GM06990 (cell line): ENCODE measurements at regions not wholly inside any gene's neighbourhood (a gene's known extent, or its start where the extent isn't known, plus 50 kb on each side); places are given as distances from the start of the nearest gene placed in this dataset.

ENCODE experiments used
- DNase-seq: peaks from one replicate; pipeline ENCODE4 v3.0.0-alpha.2; 2011; ENCODE audit not compliant: insufficient read length; ENCODE audit errors: extremely low read depth
- H3K27me3 ChIP-seq: replicated peaks from 2 replicates; pipeline ENCODE4 v1.6.0; 2011; ENCODE audit warnings: low read length; ENCODE audit not compliant: control insufficient read depth, insufficient read depth
- H3K36me3 ChIP-seq: 2 replicates; pipeline ENCODE4 v1.5.1; 2011; ENCODE audit warnings: low read length; ENCODE audit not compliant: control insufficient read depth, insufficient read depth
- H3K4me3 ChIP-seq: replicated peaks from 2 replicates; pipeline ENCODE4 v1.5.1; 2011; ENCODE audit warnings: low read depth, mild to moderate bottlenecking, control low read depth, low read length
- CTCF ChIP-seq: IDR thresholded peaks from 2 replicates; pipeline ENCODE4 v1.5.1; 2011; ENCODE audit warnings: low read length, control low read depth, mild to moderate bottlenecking, inconsistent platforms; ENCODE audit not compliant: insufficient read depth, poor library complexity, severe bottlenecking

- no peak overlapping the region for H3K4me3 ChIP-seq
- no peak for DNase-seq
- H3K27me3 ChIP-seq = no peaks in the 10 kb centered on the region
- H3K36me3 ChIP-seq = no peaks in the 10 kb centered on the region
- TF ChIP-seq CTCF = no peak
These were observed 587.5 kb downstream of the MAFB start for GRCh38 chr20:40101560-40101959.

- Histone ChIP-seq H3K36me3 (no peaks in the 10 kb centered on the region), H3K27me3 (no peaks in the 10 kb centered on the region), H3K4me3 (no peak overlapping the region)
- DNase-seq = no peak
- TF ChIP-seq CTCF = no peak
These were observed 588.8 kb downstream of the MAFB start for GRCh38 chr20:40100261-40100660.

- no peak for DNase-seq
- Histone ChIP-seq H3K36me3 (no peaks in the 10 kb centered on the region), H3K4me3 (no peak overlapping the region), H3K27me3 (no peaks in the 10 kb centered on the region)
- TF ChIP-seq CTCF = no peak
These were observed 598.8 kb downstream of the MAFB start for GRCh38 chr20:40090236-40090635.

GRCh38 chr20:40087496-40087895 is 601.5 kb downstream of the MAFB start:
- no peaks in the 10 kb centered on the region for H3K36me3 ChIP-seq
- no peak for DNase-seq
- H3K4me3 ChIP-seq = no peak overlapping the region
- H3K27me3 ChIP-seq = no peaks in the 10 kb centered on the region
- no peak for TF ChIP-seq CTCF

GRCh38 chr20:40085513-40085912 is 603.5 kb downstream of the MAFB start:
- Histone ChIP-seq H3K4me3 (no peak overlapping the region), H3K36me3 (no peaks in the 10 kb centered on the region), H3K27me3 (no peaks in the 10 kb centered on the region)
- TF ChIP-seq CTCF = no peak
- DNase-seq = no peak

- no peaks in the 10 kb centered on the region for H3K27me3 ChIP-seq
- H3K36me3 ChIP-seq = no peaks in the 10 kb centered on the region
- H3K4me3 ChIP-seq = no peak overlapping the region
- no peak for DNase-seq
- TF ChIP-seq CTCF = no peak
These were observed 606.6 kb downstream of the MAFB start for GRCh38 chr20:40082436-40082835.
